ENCODE measurements at regions not wholly inside any gene's neighbourhood (a gene's known extent, or its start where the extent isn't known, plus 50 kb on each side); places are given as distances from the start of the nearest gene placed in this dataset.

DNA sequence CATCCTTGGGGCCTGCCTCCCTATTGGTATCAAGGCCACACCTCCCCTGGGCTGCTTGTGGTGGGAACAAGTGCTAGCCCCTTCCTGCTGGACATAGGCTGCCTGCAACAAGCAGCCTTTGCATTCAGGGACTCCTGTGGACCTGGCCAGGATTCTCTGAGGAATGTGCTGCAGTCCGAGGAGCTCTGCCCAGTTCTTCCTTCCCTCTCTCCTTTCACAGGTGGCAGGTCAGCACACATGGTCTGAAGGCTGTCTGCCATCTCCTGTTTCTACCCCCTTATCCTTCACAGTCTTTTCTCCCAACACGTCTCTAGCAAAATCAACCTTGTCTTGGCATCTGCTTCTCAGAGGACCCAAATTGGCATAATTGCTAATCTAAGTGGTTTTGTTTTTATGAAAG, 97.0 kb upstream of the LIPC start:
- TF ChIP-seq ESRRG (CRISPR knock-in tag; IDR thresholded peaks at IDR 0.05) (no peak), BACH2 (CRISPR knock-in tag; IDR thresholded peaks at IDR 0.05; ENCODE audit: borderline replicate concordance) (no peak), CSRNP3 (CRISPR knock-in tag; IDR thresholded peaks at IDR 0.05) (no peak), ISL1 (CRISPR knock-in tag; IDR thresholded peaks at IDR 0.05) (no peak), ZNF8 (CRISPR knock-in tag; IDR thresholded peaks at IDR 0.05) (no peak), GLIS3 (CRISPR knock-in tag; IDR thresholded peaks at IDR 0.05) (no peak), PPARA (CRISPR knock-in tag; IDR thresholded peaks at IDR 0.05; ENCODE audit: borderline replicate concordance) (no peak), ZFP30 (CRISPR knock-in tag; IDR thresholded peaks at IDR 0.05) (no peak), TCF4 (CRISPR knock-in tag; IDR thresholded peaks at IDR 0.05; ENCODE audit: borderline replicate concordance) (no peak)
- TF ChIP-seq, protein P1, sequence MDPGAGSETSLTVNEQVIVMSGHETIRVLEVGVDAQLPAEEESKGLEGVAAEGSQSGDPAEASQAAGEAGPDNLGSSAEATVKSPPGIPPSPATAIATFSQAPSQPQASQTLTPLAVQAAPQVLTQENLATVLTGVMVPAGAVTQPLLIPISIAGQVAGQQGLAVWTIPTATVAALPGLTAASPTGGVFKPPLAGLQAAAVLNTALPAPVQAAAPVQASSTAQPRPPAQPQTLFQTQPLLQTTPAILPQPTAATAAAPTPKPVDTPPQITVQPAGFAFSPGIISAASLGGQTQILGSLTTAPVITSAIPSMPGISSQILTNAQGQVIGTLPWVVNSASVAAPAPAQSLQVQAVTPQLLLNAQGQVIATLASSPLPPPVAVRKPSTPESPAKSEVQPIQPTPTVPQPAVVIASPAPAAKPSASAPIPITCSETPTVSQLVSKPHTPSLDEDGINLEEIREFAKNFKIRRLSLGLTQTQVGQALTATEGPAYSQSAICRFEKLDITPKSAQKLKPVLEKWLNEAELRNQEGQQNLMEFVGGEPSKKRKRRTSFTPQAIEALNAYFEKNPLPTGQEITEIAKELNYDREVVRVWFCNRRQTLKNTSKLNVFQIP (CRISPR knock-in tag; IDR thresholded peaks at IDR 0.05; ENCODE audit: borderline replicate concordance, low read depth): no peak
- TF ChIP-seq, protein P2, sequence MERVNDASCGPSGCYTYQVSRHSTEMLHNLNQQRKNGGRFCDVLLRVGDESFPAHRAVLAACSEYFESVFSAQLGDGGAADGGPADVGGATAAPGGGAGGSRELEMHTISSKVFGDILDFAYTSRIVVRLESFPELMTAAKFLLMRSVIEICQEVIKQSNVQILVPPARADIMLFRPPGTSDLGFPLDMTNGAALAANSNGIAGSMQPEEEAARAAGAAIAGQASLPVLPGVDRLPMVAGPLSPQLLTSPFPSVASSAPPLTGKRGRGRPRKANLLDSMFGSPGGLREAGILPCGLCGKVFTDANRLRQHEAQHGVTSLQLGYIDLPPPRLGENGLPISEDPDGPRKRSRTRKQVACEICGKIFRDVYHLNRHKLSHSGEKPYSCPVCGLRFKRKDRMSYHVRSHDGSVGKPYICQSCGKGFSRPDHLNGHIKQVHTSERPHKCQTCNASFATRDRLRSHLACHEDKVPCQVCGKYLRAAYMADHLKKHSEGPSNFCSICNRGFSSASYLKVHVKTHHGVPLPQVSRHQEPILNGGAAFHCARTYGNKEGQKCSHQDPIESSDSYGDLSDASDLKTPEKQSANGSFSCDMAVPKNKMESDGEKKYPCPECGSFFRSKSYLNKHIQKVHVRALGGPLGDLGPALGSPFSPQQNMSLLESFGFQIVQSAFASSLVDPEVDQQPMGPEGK (CRISPR knock-in tag; IDR thresholded peaks at IDR 0.05; ENCODE audit: borderline replicate concordance): no peak
- ATAC-seq: no peak

DNA sequence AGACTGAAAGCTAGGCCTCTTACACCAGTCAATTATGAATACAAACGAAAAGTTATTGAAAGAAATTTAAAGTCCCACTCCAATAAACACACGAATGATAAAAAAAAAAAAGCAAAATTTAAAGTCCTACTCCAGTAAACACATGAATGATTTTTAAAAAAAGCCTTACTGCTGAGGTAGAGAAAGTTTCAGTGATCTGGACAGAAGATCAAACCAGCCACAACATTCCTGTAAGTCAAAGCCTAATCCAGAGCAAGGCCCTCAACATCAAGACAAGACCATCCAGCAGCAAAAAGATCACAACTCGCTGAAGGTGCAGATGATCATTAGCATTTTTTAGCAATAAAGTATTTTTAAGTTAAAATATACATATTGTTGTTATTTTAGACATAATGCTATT, 95.6 kb upstream of the LIPC start:
- no peak for ATAC-seq
- TF ChIP-seq CREB5 (CRISPR knock-in tag; IDR thresholded peaks at IDR 0.05; ENCODE audit: low read depth) (no peak), SNAI2 (CRISPR knock-in tag; IDR thresholded peaks at IDR 0.05) (no peak), CSDC2 (CRISPR knock-in tag; IDR thresholded peaks at IDR 0.05) (no peak), ZNF70 (CRISPR knock-in tag; IDR thresholded peaks at IDR 0.05) (no peak), ESRRG (CRISPR knock-in tag; IDR thresholded peaks at IDR 0.05) (no peak), ZNF8 (CRISPR knock-in tag; IDR thresholded peaks at IDR 0.05) (no peak), ARNTL (CRISPR knock-in tag; IDR thresholded peaks at IDR 0.05; ENCODE audit: borderline replicate concordance, low read depth) (no peak), ZFP3 (CRISPR knock-in tag; IDR thresholded peaks at IDR 0.05) (no peak), OSR1 (CRISPR knock-in tag; IDR thresholded peaks at IDR 0.05) (no peak), ZC3H10 (CRISPR knock-in tag; IDR thresholded peaks at IDR 0.05) (no peak), TCF4 (CRISPR knock-in tag; IDR thresholded peaks at IDR 0.05; ENCODE audit: borderline replicate concordance) (no peak)
- TF ChIP-seq, protein P1 (CRISPR knock-in tag; IDR thresholded peaks at IDR 0.05; ENCODE audit: borderline replicate concordance, low read depth): no peak

GRCh38 chr15:58340176-58340575, 91.6 kb upstream of the LIPC start:
- ATAC-seq: no peak
- no peak for TF ChIP-seq GLIS3 (CRISPR knock-in tag; IDR thresholded peaks at IDR 0.05)
- no peak for TF ChIP-seq RARB (CRISPR knock-in tag; IDR thresholded peaks at IDR 0.05)
- no peak for TF ChIP-seq ZNF70 (CRISPR knock-in tag; IDR thresholded peaks at IDR 0.05)
- no peak for TF ChIP-seq CSDC2 (CRISPR knock-in tag; IDR thresholded peaks at IDR 0.05)
- TF ChIP-seq ZFP3 (CRISPR knock-in tag; IDR thresholded peaks at IDR 0.05): no peak
- TF ChIP-seq TOX (CRISPR knock-in tag; IDR thresholded peaks at IDR 0.05; ENCODE audit: borderline replicate concordance): no peak
- TF ChIP-seq CSRNP3 (CRISPR knock-in tag; IDR thresholded peaks at IDR 0.05): no peak
- no peak for TF ChIP-seq CREB5 (CRISPR knock-in tag; IDR thresholded peaks at IDR 0.05; ENCODE audit: low read depth)
- no peak for TF ChIP-seq ZFP30 (CRISPR knock-in tag; IDR thresholded peaks at IDR 0.05)
- TF ChIP-seq, protein P1 (CRISPR knock-in tag; IDR thresholded peaks at IDR 0.05; ENCODE audit: borderline replicate concordance, low read depth): no peak
- no peak for TF ChIP-seq TCF4 (CRISPR knock-in tag; IDR thresholded peaks at IDR 0.05; ENCODE audit: borderline replicate concordance)
- TF ChIP-seq OSR1 (CRISPR knock-in tag; IDR thresholded peaks at IDR 0.05): no peak
- TF ChIP-seq TSHZ2 (CRISPR knock-in tag; IDR thresholded peaks at IDR 0.05): no peak
